ENCODE measurements at regions not wholly inside any gene's neighbourhood (a gene's known extent, or its start where the extent isn't known, plus 50 kb on each side); places are given as distances from the start of the nearest gene placed in this dataset. TPM values are rescaled to one million over a fixed set of nuclear protein-coding genes. Genes with fewer than 3 reads are reported as not detected.
A peak's percentile ranks its signal among the peaks of the same experiment; 100 is the strongest.

GRCh38 chr20:57117296-57117695 lies 149.1 kb downstream of the BMP7 start:
- TF ChIP-seq CTCF (IDR thresholded peaks at IDR 0.05; ENCODE audit: low read depth), result peak; percentile 10

- TF ChIP-seq CTCF (IDR thresholded peaks at IDR 0.05; ENCODE audit: low read depth), result no peak
Observed at GRCh38 chr20:57118107-57118769, 148.2 kb downstream of the BMP7 start.

Small RNA genes in the stretch of these regions (small RNA-seq; reads per million reads assigned to genes)
- gene RNU6-929P, result not detected
